OCI-LY1 (cell line): ENCODE measurements at regions not wholly inside any gene's neighbourhood (a gene's known extent, or its start where the extent isn't known, plus 50 kb on each side); places are given as distances from the start of the nearest gene placed in this dataset.

Experiments used
- H2AFZ ChIP-seq: fragments of 200-600 bp; sonication (generic), shearing (Covaris generic); 2 replicates; pipeline ENCODE4 v1.6.0; 2014; ENCODE audit warnings: antibody characterized with exemption, mild to moderate bottlenecking, low read length
- H3F3A ChIP-seq: fragments of 200-600 bp; sonication (generic), shearing (Covaris generic); 2 replicates; pipeline ENCODE4 v1.6.0; 2014; ENCODE audit warnings: mild to moderate bottlenecking, antibody characterized with exemption, low read length, moderate library complexity; ENCODE audit not compliant: insufficient read depth
- H3K27ac ChIP-seq: fragments of 200-600 bp; sonication (generic); 2 replicates; pipeline ENCODE4 v1.5.1; 2014; ENCODE audit warnings: low read length, mixed run types, mild to moderate bottlenecking, low read depth; ENCODE audit not compliant: poor library complexity, severe bottlenecking
- H3K27me3 ChIP-seq: fragments of 200-600 bp; sonication (generic); 2 replicates; pipeline ENCODE4 v1.6.0; 2014; ENCODE audit warnings: antibody characterized with exemption, mild to moderate bottlenecking, low read length, moderate library complexity; ENCODE audit not compliant: insufficient read depth
- H3K36me3 ChIP-seq: fragments of 200-600 bp; sonication (generic); 2 replicates; pipeline ENCODE4 v1.6.1; 2014; ENCODE audit warnings: mild to moderate bottlenecking, antibody characterized with exemption, low read length, moderate library complexity, mixed read lengths; ENCODE audit not compliant: insufficient read depth
- H3K4me1 ChIP-seq: fragments of 200-600 bp; sonication (generic); 2 replicates; pipeline ENCODE4 v1.5.1; 2014; ENCODE audit warnings: mild to moderate bottlenecking, low read length, moderate library complexity; ENCODE audit not compliant: insufficient read depth, severe bottlenecking
- H3K4me2 ChIP-seq: fragments of 200-600 bp; sonication (generic), shearing (Covaris generic); 2 replicates; pipeline ENCODE4 v1.6.1; 2014; ENCODE audit warnings: low read length
- H3K4me3 ChIP-seq: fragments of 200-600 bp; sonication (generic); 2 replicates; pipeline ENCODE4 v1.5.1; 2014; ENCODE audit warnings: low read length, low read depth, mild to moderate bottlenecking, mixed read lengths; ENCODE audit not compliant: poor library complexity, severe bottlenecking
- H3K79me2 ChIP-seq: fragments of 200-600 bp; shearing (Covaris generic); 2 replicates; pipeline ENCODE4 v1.6.1; 2016; ENCODE audit warnings: mixed run types, low read length, mixed read lengths; ENCODE audit not compliant: insufficient read depth
- H3K9ac ChIP-seq: fragments of 200-600 bp; sonication (generic), shearing (Covaris generic); 2 replicates; pipeline ENCODE4 v1.6.1; 2014; ENCODE audit warnings: mild to moderate bottlenecking, low read length, mixed read lengths
- H3K9me2 ChIP-seq: fragments of 200-600 bp; sonication (generic), shearing (Covaris generic); 2 replicates; pipeline ENCODE4 v1.6.1; 2014; ENCODE audit warnings: low read depth, mild to moderate bottlenecking, low read length, mixed read lengths
- H3K9me3 ChIP-seq: fragments of 200-600 bp; shearing (Covaris generic); 2 replicates; pipeline ENCODE4 v1.6.1; 2014; ENCODE audit warnings: low read length, mixed read lengths
- H4K20me1 ChIP-seq: fragments of 200-600 bp; sonication (generic), shearing (Covaris generic); 2 replicates; pipeline ENCODE4 v1.6.0; 2016; ENCODE audit warnings: mild to moderate bottlenecking, low read length; ENCODE audit not compliant: insufficient read depth
- CTCF ChIP-seq: fragments of 200-600 bp; sonication (generic), shearing (Covaris generic); IDR thresholded peaks from 2 replicates; pipeline ENCODE4 v1.5.1; 2017; ENCODE audit warnings: mild to moderate bottlenecking, antibody characterized with exemption, low read length, moderate library complexity, mixed read lengths
- EZH2 ChIP-seq: fragments of 200-600 bp; sonication (generic), shearing (Covaris generic); IDR thresholded peaks from 2 replicates; pipeline ENCODE4 v1.8.0; 2017; ENCODE audit warnings: borderline replicate concordance, mixed run types, mild to moderate bottlenecking, antibody characterized with exemption, low read length, moderate library complexity, mixed read lengths

GRCh38 chr14:99055816-99056215, 216.2 kb downstream of the BCL11B start:
- no peaks in the 10 kb centered on the region for H3K79me2 ChIP-seq
- H3K9me2 ChIP-seq, result no peaks in the 10 kb centered on the region
- no peaks in the 10 kb centered on the region for H3K36me3 ChIP-seq
- no peak overlapping the region for H2AFZ ChIP-seq
- no peak overlapping the region for H3K27ac ChIP-seq
- H3K27me3 ChIP-seq, result no peaks in the 10 kb centered on the region
- H3K9ac ChIP-seq, result no peak overlapping the region
- H3K4me3 ChIP-seq, result no peak overlapping the region
- no peaks in the 10 kb centered on the region for H3K4me1 ChIP-seq
- H3F3A ChIP-seq, result no peaks in the 10 kb centered on the region
- no peak overlapping the region for H3K4me2 ChIP-seq
- TF ChIP-seq CTCF (no peak), EZH2 (no peak)
- no peaks in the 10 kb centered on the region for H4K20me1 ChIP-seq
- H3K9me3 ChIP-seq, result no peaks in the 10 kb centered on the region

- Histone ChIP-seq H3K79me2 (no peaks in the 10 kb centered on the region), H4K20me1 (no peaks in the 10 kb centered on the region), H3K9me2 (no peaks in the 10 kb centered on the region), H3K27ac (no peak overlapping the region), H3K4me3 (no peak overlapping the region), H3K4me2 (no peak overlapping the region), H3K27me3 (no peaks in the 10 kb centered on the region), H3K4me1 (no peaks in the 10 kb centered on the region), H3K9ac (no peak overlapping the region), H3K36me3 (no peaks in the 10 kb centered on the region), H3K9me3 (no peaks in the 10 kb centered on the region), H2AFZ (no peak overlapping the region), H3F3A (no peaks in the 10 kb centered on the region)
- TF ChIP-seq CTCF, result no peak
- TF ChIP-seq EZH2, result no peak
These were observed 214.4 kb downstream of the BCL11B start for GRCh38 chr14:99057576-99058083.

- H3K36me3 ChIP-seq, result no peaks in the 10 kb centered on the region
- no peaks in the 10 kb centered on the region for H3F3A ChIP-seq
- H3K27ac ChIP-seq, result no peak overlapping the region
- no peak overlapping the region for H3K4me2 ChIP-seq
- H3K79me2 ChIP-seq, result no peaks in the 10 kb centered on the region
- H3K27me3 ChIP-seq, result no peaks in the 10 kb centered on the region
- no peaks in the 10 kb centered on the region for H4K20me1 ChIP-seq
- H2AFZ ChIP-seq, result no peak overlapping the region
- TF ChIP-seq EZH2, result no peak
- no peak for TF ChIP-seq CTCF
- no peak overlapping the region for H3K9ac ChIP-seq
- no peak overlapping the region for H3K4me3 ChIP-seq
- no peaks in the 10 kb centered on the region for H3K4me1 ChIP-seq
- H3K9me3 ChIP-seq, result no peaks in the 10 kb centered on the region
- no peaks in the 10 kb centered on the region for H3K9me2 ChIP-seq
These were observed 213.5 kb downstream of the BCL11B start for GRCh38 chr14:99058542-99058941.
